GM21576 (cell line): ENCODE measurements at regions not wholly inside any gene's neighbourhood (a gene's known extent, or its start where the extent isn't known, plus 50 kb on each side); places are given as distances from the start of the nearest gene placed in this dataset.
"Not testable (repeated sequence)": the region's sequence is repeated elsewhere in the genome, so short reads cannot be mapped to it uniquely, and the experiment has no call there.

Source experiments
- ATAC-seq: cut with Tn5 transposase; IDR thresholded peaks from one replicate; pipeline ENCODE4 v1.9.1; 2021; ENCODE audit warnings: mild to moderate bottlenecking, moderate library complexity; ENCODE audit not compliant: unreplicated experiment

DNA sequence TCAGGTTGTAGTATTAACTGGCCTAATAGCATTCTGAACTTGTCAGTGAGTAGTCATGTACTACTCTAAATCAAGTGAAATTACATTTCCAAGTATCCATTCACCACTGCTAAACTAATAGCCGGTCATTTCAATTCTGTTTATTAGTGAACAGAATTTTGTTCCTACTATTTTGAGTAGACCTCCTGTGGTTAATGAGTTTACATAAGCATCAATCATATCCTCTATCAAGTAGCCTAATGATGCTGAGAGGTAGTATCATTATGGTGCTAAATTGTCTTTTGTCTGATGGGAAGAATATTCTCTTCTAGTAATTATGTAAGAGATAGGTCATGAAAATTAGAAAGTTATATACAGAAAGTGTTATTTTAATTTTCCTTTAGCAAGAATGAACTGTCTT is 602.8 kb downstream of the KCNT2 start:
- ATAC-seq: no peak

- ATAC-seq: not testable (repeated sequence)
These were observed 603.9 kb downstream of the KCNT2 start for GRCh38 chr1:196004388-196004787.

DNA sequence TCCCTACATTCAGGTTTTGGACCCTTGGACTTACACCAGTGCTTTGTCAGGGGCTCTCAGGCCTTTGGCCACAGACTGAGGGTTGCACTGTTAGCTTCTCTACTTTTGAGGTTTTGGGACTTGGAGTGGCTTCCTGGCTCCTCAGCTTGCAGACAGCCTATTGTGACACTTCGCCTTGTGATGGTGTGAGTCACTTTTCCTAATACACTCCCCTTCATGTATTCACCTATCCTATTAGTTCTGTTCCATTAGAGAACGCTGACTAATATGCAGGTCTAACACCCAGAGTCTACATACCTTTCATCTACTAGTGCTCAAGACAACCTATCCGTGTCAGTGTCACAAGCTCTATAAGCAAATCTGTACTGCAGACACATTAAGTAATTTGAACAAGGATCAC is 605.3 kb downstream of the KCNT2 start:
- no peak for ATAC-seq

GRCh38 chr1:196002296-196002695 is 605.9 kb downstream of the KCNT2 start:
- not testable (repeated sequence) for ATAC-seq

DNA sequence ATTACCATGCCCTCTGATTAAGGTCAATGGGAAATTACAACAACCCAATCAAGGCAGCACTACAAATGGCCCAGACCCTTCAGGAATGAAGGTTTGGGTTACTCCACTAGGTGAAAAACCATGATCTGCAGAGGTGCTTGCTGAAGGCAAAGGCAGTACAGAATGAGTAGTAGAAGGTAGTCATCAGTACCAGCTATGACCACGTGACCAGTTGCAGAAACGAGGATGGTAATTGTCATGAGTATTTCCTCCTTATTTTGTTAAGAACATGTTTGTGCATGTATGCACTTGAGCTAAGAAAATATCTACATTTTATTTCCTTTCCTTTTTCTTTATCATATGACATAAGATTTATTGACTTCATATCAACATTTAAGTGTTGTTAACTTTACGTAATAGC is 607.1 kb downstream of the KCNT2 start:
- no peak for ATAC-seq

GRCh38 chr1:195999022-195999421 is 609.2 kb downstream of the KCNT2 start:
- ATAC-seq: no peak

DNA sequence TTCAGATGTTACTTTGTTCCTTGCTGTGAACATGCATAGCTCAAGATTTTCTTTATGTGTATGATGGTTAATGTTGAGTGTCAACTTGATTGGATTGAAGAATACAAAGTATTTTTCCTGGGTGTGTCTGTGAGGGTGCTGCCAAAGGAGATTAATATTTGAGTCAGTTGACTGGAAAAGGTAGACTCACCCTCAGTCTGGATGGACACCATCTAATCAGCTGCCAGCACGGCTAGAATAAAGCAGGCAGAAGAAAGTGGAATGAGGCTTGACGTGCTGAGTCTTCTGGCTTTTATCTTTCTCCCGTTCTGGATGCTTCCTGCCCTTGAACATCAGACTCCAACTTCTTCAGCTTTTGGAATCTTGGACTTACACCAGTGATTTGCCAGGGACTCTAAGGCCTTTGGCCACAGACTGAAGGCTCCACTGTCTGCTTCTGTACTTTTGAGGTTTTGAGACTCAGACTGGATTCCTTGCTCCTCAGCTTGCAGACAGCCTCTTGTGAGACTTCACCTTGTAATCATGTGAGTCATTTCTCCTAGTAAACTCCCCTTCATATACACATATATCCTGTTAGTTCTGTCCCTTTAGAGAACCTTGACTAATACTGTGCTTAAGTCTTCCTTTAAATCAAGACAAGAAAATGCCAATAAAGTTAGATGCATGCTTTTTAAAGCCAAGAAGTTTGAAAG is 626.6 kb downstream of the KCNT2 start:
- ATAC-seq: no peak

- ATAC-seq: no peak
These were observed 628.6 kb downstream of the KCNT2 start for GRCh38 chr1:195979646-195980045.

DNA sequence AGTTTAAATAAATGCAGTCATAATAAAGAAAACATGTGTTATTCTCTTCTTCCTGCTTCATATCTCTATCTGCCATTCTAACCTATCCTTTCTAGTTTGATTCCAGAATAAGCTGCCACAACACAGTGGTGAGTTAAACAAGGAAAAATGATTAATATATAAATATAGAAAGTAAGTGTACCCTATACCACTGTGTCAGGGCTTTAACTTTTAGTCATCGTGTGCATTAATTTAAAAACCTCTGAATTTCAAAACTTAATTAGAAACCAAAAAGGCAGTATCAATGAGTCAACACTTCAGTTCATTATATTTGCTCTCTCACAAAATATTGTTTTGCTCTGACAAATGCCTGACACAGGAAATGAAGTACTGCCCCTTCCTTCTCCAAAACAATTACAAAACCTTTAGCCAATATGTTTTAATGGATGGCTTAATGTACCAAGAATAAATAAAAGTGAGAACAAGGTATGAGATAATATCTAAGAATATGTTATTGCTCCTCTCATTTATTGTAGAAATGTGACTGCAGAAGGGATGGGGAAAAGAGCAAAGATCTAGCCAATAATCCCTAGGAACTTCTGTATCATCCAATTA is 634.8 kb downstream of the KCNT2 start:
- ATAC-seq: no peak

- ATAC-seq: no peak
These were observed 636.7 kb downstream of the KCNT2 start for GRCh38 chr1:195971589-195971988.

- ATAC-seq: no peak
These were observed 638.0 kb downstream of the KCNT2 start for GRCh38 chr1:195970209-195970608.

DNA sequence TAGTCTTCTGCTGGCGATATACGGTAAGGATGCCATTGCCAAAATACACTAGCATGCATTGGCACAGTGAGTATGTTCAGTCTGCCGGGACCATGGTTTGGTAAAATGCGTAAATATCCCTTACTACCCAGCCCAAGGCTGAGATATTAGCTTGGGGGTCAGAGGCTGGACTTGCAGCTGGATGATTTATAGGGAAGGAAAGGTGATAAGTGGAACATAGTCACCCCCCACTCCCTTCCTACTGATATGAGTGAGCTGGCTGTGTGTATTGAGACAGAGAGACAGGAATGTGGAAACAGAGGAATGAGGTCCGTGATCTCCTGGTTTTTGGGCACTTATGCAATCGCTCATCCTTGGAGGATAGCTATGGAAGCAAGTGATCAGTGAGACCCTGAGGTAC is 642.8 kb downstream of the KCNT2 start:
- ATAC-seq: no peak

DNA sequence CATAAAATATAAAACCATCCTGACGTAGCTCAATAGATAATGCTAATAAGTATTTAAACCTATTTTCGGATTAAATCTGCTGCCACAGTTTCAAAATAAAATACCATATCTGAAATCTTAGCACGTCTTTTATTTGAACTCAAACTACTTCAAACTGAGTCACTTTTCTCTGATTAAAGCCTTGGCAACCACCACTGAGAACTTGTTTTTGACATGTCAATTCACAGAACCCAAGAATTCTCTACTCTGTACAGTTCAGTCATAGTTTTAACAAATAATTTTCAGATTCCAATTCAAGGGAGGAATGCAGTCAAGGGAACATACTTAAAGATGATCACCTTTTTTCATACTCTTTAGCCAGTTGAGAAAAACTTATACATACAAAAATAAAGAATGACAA is 643.2 kb downstream of the KCNT2 start:
- ATAC-seq: no peak

- no peak for ATAC-seq
These were observed 643.7 kb downstream of the KCNT2 start for GRCh38 chr1:195964516-195964915.

- ATAC-seq: no peak
These were observed 646.2 kb downstream of the KCNT2 start for GRCh38 chr1:195962051-195962450.

- no peak for ATAC-seq
These were observed 647.7 kb downstream of the KCNT2 start for GRCh38 chr1:195960580-195960979.

- no peak for ATAC-seq
These were observed 650.1 kb downstream of the KCNT2 start for GRCh38 chr1:195958131-195958530.

GRCh38 chr1:195956845-195957244 is 651.4 kb downstream of the KCNT2 start:
- ATAC-seq: no peak

DNA sequence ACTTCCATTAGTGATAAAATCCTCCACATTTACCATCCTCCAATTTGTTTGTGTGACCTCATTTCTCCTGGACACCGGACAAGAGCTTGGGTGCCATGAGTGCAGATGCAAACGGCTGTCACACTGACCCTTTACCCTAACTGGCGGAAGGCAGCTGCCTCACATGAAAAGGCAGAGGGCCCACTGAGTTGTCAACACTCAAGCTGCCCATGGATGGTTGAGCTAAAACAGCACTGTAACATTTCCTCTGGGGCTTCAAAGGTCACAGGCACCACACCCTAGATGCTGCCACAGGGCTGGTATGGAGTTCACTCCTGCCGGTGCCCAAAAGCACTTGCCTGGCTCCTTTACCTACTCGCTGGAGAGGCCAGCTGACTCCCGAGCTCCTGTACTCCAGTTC is 653.4 kb downstream of the KCNT2 start:
- no peak for ATAC-seq

GRCh38 chr1:195951313-195951712 is 656.9 kb downstream of the KCNT2 start:
- no peak for ATAC-seq

- ATAC-seq: no peak
These were observed 659.9 kb downstream of the KCNT2 start for GRCh38 chr1:195948123-195948895.

DNA sequence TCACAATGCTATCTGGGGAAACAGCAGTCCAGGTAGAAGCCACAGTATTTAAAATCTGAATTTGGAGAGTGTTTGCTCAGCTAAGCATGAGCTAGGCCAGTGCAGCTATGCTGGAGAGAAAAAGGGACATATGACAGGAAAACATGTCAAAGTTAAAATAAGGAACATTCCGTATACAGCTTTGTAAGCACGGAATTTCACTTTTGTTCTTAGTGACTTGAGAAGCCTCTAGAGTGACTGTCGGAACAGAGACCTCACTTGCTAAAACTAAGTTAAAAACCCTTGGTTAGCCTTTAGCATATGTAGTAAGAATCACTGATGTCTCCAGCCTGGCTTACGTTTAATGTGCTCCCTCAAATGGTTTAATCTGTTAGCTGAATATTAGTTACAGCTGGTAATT is 661.7 kb downstream of the KCNT2 start:
- no peak for ATAC-seq
